ENCODE measurements at regions not wholly inside any gene's neighbourhood (a gene's known extent, or its start where the extent isn't known, plus 50 kb on each side); places are given as distances from the start of the nearest gene placed in this dataset.
"Not testable (repeated sequence)": the region's sequence is repeated elsewhere in the genome, so short reads cannot be mapped to it uniquely, and the experiment has no call there.

- 70% methylated on average over 16 of the region's 16 CpGs for WGBS (ENCODE audit: insufficient coverage, insufficient replicate concordance, low lambda C conversion rate, missing lambda C conversion rate)
- CTCF ChIA-PET; BruUV-seq (replicated peaks); in situ Hi-C loops (cut with MboI); H4K20me1 ChIP-seq (ENCODE audit: control insufficient read depth, insufficient read depth); RAD21 ChIA-PET (ENCODE audit: unreplicated experiment); H3K36me3 ChIP-seq (ENCODE audit: control insufficient read depth in 2 of 2, insufficient read depth in 2 of 2, low read length in 1 of 2); H3K79me2 ChIP-seq (ENCODE audit: control insufficient read depth, insufficient read depth, low read length); H3K27ac ChIP-seq (ENCODE audit: control insufficient read depth, insufficient read depth); H3K27me3 ChIP-seq (replicated peaks in 1 of 2; ENCODE audit: control insufficient read depth in 2 of 2, insufficient read depth in 2 of 2, low read length in 1 of 2); H3K4me2 ChIP-seq (ENCODE audit: control insufficient read depth, insufficient read depth); H3K9me3 ChIP-seq (replicated peaks; ENCODE audit: control insufficient read depth, insufficient read depth, low read length); DNase-seq (ENCODE audit: low read depth, low spot score); H2AFZ ChIP-seq (ENCODE audit: control insufficient read depth, low read depth, low read length); ATAC-seq; H3K4me1 ChIP-seq (ENCODE audit: control insufficient read depth, insufficient read depth, low read length); intact Hi-C loops (cut with micrococcal nuclease; ENCODE audit: unreplicated experiment); SMC1A ChIA-PET (ENCODE audit: uncharacterized antibody, unreplicated experiment); H3K9ac ChIP-seq (ENCODE audit: control insufficient read depth, insufficient read depth, low read length); POLR2A ChIA-PET; FAIRE-seq; H3K4me3 ChIP-seq: not testable (repeated sequence)
Measured at GRCh38 chr2:179385756-179386155, 121.1 kb upstream of the SESTD1 start.

GRCh38 chr2:179383975-179384374, 119.3 kb upstream of the SESTD1 start:
- no peak for ATAC-seq
- POLR2A ChIA-PET: no interaction called here
- no peak overlapping the region for H2AFZ ChIP-seq (ENCODE audit: control insufficient read depth, low read depth, low read length)
- WGBS (ENCODE audit: insufficient coverage, insufficient replicate concordance, low lambda C conversion rate, missing lambda C conversion rate): 0% methylated on average over 1 of the region's 1 CpG
- intact Hi-C loops (cut with micrococcal nuclease; ENCODE audit: unreplicated experiment): no loop called here
- H3K36me3 ChIP-seq (ENCODE audit: control insufficient read depth in 2 of 2, insufficient read depth in 2 of 2, low read length in 1 of 2): no peaks in the 10 kb centered on the region
- H4K20me1 ChIP-seq (ENCODE audit: control insufficient read depth, insufficient read depth): no peaks in the 10 kb centered on the region
- RAD21 ChIA-PET (ENCODE audit: unreplicated experiment): no interaction called here
- no peaks in the 10 kb centered on the region for H3K27me3 ChIP-seq (replicated peaks in 1 of 2; ENCODE audit: control insufficient read depth in 2 of 2, insufficient read depth in 2 of 2, low read length in 1 of 2)
- no peak overlapping the region for H3K4me3 ChIP-seq
- no peak overlapping the region for H3K27ac ChIP-seq (ENCODE audit: control insufficient read depth, insufficient read depth)
- no peak for DNase-seq (ENCODE audit: low read depth, low spot score)
- SMC1A ChIA-PET (ENCODE audit: uncharacterized antibody, unreplicated experiment): no interaction called here
- no peaks in the 10 kb centered on the region for H3K4me1 ChIP-seq (ENCODE audit: control insufficient read depth, insufficient read depth, low read length)
- TF ChIP-seq TAF1 (IDR thresholded peaks at IDR 0.05; ENCODE audit: borderline replicate concordance, low read depth, low read length) (no peak), SMC3 (IDR thresholded peaks at IDR 0.05; ENCODE audit: borderline replicate concordance, low read length) (no peak), CHD4 (IDR thresholded peaks at IDR 0.05) (no peak), CHD1 (IDR thresholded peaks at IDR 0.05; ENCODE audit: low read depth, low read length) (no peak), CBX5 (IDR thresholded peaks at IDR 0.05; ENCODE audit: low read depth) (no peak), USF2 (IDR thresholded peaks at IDR 0.05; ENCODE audit: borderline replicate concordance, low read depth, low read length) (no peak), BCL3 (IDR thresholded peaks at IDR 0.05; ENCODE audit: borderline replicate concordance, insufficient read depth, low read depth, low read length, poor library complexity, severe bottlenecking) (no peak), CEBPB (IDR thresholded peaks at IDR 0.05; ENCODE audit: borderline replicate concordance in 1 of 2, low read depth in 2 of 2, low read length in 2 of 2) (no peak), TARDBP (IDR thresholded peaks at IDR 0.05; ENCODE audit: borderline replicate concordance) (no peak), FOXM1 (IDR thresholded peaks at IDR 0.05; ENCODE audit: low read depth, low read length) (no peak), FOS (IDR thresholded peaks at IDR 0.05; ENCODE audit: borderline replicate concordance, extremely low read depth, insufficient read length) (no peak)
- H3K9me3 ChIP-seq (replicated peaks; ENCODE audit: control insufficient read depth, insufficient read depth, low read length): no peaks in the 10 kb centered on the region
- in situ Hi-C loops (cut with MboI): no loop called here
- no peaks in the 10 kb centered on the region for H3K79me2 ChIP-seq (ENCODE audit: control insufficient read depth, insufficient read depth, low read length)
- H3K4me2 ChIP-seq (ENCODE audit: control insufficient read depth, insufficient read depth): no peak overlapping the region
- no peak overlapping the region for H3K9ac ChIP-seq (ENCODE audit: control insufficient read depth, insufficient read depth, low read length)
- no peak for FAIRE-seq
- CTCF ChIA-PET: no interaction called here
- BruUV-seq (replicated peaks): no TSS peak

Measured in GM12878 (cell line).